Nephron (organoid): ENCODE measurements at regions not wholly inside any gene's neighbourhood (a gene's known extent, or its start where the extent isn't known, plus 50 kb on each side); places are given as distances from the start of the nearest gene placed in this dataset.
"Not testable (repeated sequence)": the region's sequence is repeated elsewhere in the genome, so short reads cannot be mapped to it uniquely, and the experiment has no call there.

Experiments used
- H3K27ac Mint-ChIP-seq, 3 experiments: 2 replicates each; pipeline ENCODE4 v1.8.0; 2020; ENCODE audit warnings: mixed read lengths in 3 of 3, mild to moderate bottlenecking in 2 of 3, moderate library complexity in 1 of 3
- H3K27me3 Mint-ChIP-seq: 2 replicates; pipeline ENCODE4 v1.8.0; 2021; ENCODE audit warnings: low read depth, mild to moderate bottlenecking, moderate library complexity, mixed read lengths
- H3K36me3 Mint-ChIP-seq: 2 replicates; pipeline ENCODE4 v1.8.0; 2020; ENCODE audit warnings: low read depth, mixed read lengths
- H3K4me1 Mint-ChIP-seq: 2 replicates; pipeline ENCODE4 v1.8.0; 2020; ENCODE audit warnings: mixed read lengths
- H3K4me3 Mint-ChIP-seq, 3 experiments: 2 replicates each; pipeline ENCODE4 v1.8.0; 2020; ENCODE audit warnings: mild to moderate bottlenecking in 3 of 3, mixed read lengths in 3 of 3, moderate library complexity in 2 of 3
- H3K9me3 Mint-ChIP-seq: 2 replicates; pipeline ENCODE4 v1.8.0; 2020; ENCODE audit warnings: mixed read lengths
- CTCF ChIP-seq, 3 experiments: fragments of 200-600 bp; sonication (generic); IDR thresholded peaks; one replicate each; pipeline ENCODE4 v1.5.0; 2021; ENCODE audit warnings: antibody characterized with exemption in 3 of 3; ENCODE audit not compliant: unreplicated experiment in 3 of 3

DNA sequence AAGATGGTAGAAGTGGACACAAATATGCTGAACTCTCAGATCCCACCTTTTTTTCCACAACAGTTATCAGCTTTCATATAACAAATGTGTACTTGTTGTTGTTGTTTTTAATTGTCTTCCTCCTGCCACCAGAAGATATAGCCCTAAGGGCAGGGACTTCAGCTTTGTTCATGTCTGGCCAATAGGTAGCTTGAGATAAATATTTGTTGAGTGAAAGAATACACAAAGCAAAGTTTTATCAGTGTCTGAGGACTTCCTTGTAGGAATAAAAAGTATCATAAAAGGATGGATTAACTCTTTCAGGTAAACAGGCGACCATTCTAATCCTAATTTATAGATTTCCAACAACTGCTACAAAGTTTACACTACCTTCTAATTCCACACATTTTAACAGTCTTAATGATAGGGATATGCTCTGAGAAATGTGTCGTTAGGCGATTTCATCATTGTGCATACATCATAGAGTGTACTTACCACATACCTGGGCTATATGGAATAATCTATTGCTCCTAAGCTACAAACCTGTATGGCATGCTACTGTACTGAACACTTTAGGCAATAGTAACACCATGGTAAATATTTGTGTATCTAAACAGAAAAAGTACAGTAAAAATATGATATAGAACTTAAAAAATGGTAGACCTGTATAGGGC, 186.1 kb downstream of the ATOH1 start:
- H3K27ac Mint-ChIP-seq: no peak overlapping the region
- no peaks in the 10 kb centered on the region for H3K4me1 Mint-ChIP-seq
- no peak overlapping the region for H3K4me3 Mint-ChIP-seq
- no peaks in the 10 kb centered on the region for H3K9me3 Mint-ChIP-seq
- no peak for TF ChIP-seq CTCF (IDR thresholded peaks at IDR 0.05; ENCODE audit: unreplicated experiment in 3 of 3)
- H3K36me3 Mint-ChIP-seq: no peaks in the 10 kb centered on the region
- H3K27me3 Mint-ChIP-seq: no peaks in the 10 kb centered on the region

GRCh38 chr4:94015956-94016355, 187.4 kb downstream of the ATOH1 start:
- no peak overlapping the region for H3K27ac Mint-ChIP-seq
- TF ChIP-seq CTCF (IDR thresholded peaks at IDR 0.05; ENCODE audit: unreplicated experiment in 3 of 3): no peak
- no peaks in the 10 kb centered on the region for H3K4me1 Mint-ChIP-seq
- H3K4me3 Mint-ChIP-seq: no peak overlapping the region
- no peaks in the 10 kb centered on the region for H3K9me3 Mint-ChIP-seq
- no peaks in the 10 kb centered on the region for H3K27me3 Mint-ChIP-seq
- no peaks in the 10 kb centered on the region for H3K36me3 Mint-ChIP-seq

- Mint-ChIP-seq H3K9me3 (peaks cover 4% of the 10 kb centered on the region), H3K4me3 (no peak overlapping the region), H3K4me1 (no peaks in the 10 kb centered on the region), H3K27ac (no peak overlapping the region), H3K36me3 (no peaks in the 10 kb centered on the region), H3K27me3 (peaks cover 3% of the 10 kb centered on the region)
- TF ChIP-seq CTCF (IDR thresholded peaks at IDR 0.05; ENCODE audit: unreplicated experiment in 3 of 3): no peak
Observed at GRCh38 chr4:94032754-94033153, 174.9 kb upstream of the SMARCAD1 start.

DNA sequence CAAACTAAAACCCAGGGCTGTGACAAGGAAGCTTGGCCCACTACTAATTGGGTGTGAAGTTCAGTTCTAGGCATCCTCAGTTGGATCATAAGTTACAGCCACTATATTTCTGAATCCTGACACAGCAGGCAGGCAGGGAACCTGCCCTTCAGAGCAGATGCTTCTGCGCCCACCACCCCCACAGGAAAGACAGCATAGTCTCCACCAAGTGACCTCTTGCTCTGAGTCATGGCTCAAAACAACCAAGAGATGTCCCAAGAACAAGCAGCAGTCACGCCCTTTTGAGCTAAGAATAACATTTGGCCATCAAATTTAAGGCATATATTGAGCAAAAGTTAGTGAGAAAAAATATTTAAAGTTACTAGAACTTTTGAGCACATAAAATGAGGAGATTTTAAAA, 170.7 kb upstream of the SMARCAD1 start:
- TF ChIP-seq CTCF (IDR thresholded peaks at IDR 0.05; ENCODE audit: unreplicated experiment in 3 of 3): no peak
- no peaks in the 10 kb centered on the region for H3K4me1 Mint-ChIP-seq
- peaks cover 3% of the 10 kb centered on the region for H3K27me3 Mint-ChIP-seq
- no peak overlapping the region for H3K27ac Mint-ChIP-seq
- H3K4me3 Mint-ChIP-seq: no peak overlapping the region
- H3K9me3 Mint-ChIP-seq: no peaks in the 10 kb centered on the region
- H3K36me3 Mint-ChIP-seq: no peaks in the 10 kb centered on the region

- no peaks in the 10 kb centered on the region for H3K4me1 Mint-ChIP-seq
- H3K36me3 Mint-ChIP-seq: no peaks in the 10 kb centered on the region
- no peak overlapping the region for H3K4me3 Mint-ChIP-seq
- no peaks in the 10 kb centered on the region for H3K27me3 Mint-ChIP-seq
- H3K27ac Mint-ChIP-seq: no peak overlapping the region
- TF ChIP-seq CTCF (IDR thresholded peaks at IDR 0.05; ENCODE audit: unreplicated experiment in 3 of 3): no peak
- H3K9me3 Mint-ChIP-seq: no peaks in the 10 kb centered on the region
Observed at GRCh38 chr4:94038195-94038594, 169.5 kb upstream of the SMARCAD1 start.

- H3K4me3 Mint-ChIP-seq: no peak overlapping the region
- no peaks in the 10 kb centered on the region for H3K4me1 Mint-ChIP-seq
- peaks cover 3% of the 10 kb centered on the region for H3K9me3 Mint-ChIP-seq
- H3K36me3 Mint-ChIP-seq: no peaks in the 10 kb centered on the region
- no peak for TF ChIP-seq CTCF (IDR thresholded peaks at IDR 0.05; ENCODE audit: unreplicated experiment in 3 of 3)
- H3K27me3 Mint-ChIP-seq: no peaks in the 10 kb centered on the region
- no peak overlapping the region for H3K27ac Mint-ChIP-seq
Observed at GRCh38 chr4:94039226-94039625, 168.4 kb upstream of the SMARCAD1 start.

DNA sequence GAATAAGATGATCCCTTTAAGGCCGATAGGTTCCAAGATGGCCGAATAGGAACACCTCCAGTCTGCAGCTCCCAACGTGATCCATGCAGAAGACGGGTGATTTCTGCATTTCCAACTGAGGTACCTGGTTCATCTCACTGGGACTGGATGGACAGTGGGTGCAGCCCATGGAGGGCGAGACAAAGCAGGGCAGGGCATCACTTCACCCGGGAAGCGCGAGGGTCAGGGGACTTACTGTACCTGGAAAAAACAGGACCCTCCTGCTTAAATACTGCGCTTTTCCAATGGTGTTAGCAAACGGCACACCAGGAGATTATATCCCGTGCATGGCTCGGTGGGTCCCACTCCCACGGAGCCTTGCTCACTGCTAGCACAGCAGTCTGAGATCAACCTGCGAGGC, 163.2 kb upstream of the SMARCAD1 start:
- H3K9me3 Mint-ChIP-seq: peaks cover 13% of the 10 kb centered on the region
- not testable (repeated sequence) for H3K27ac Mint-ChIP-seq, H3K4me3 Mint-ChIP-seq, H3K4me1 Mint-ChIP-seq, H3K36me3 Mint-ChIP-seq, H3K27me3 Mint-ChIP-seq
